ENCODE measurements at regions not wholly inside any gene's neighbourhood (a gene's known extent, or its start where the extent isn't known, plus 50 kb on each side); places are given as distances from the start of the nearest gene placed in this dataset.
A peak's percentile ranks its signal among the peaks of the same experiment; 100 is the strongest.

- Histone ChIP-seq H4K91ac (ENCODE audit: insufficient read depth, low read depth, low read length) (no peak overlapping the region), H3K27me3 (ENCODE audit: control insufficient read depth, insufficient read depth, low read length) (no peaks in the 10 kb centered on the region), H3K4ac (ENCODE audit: low read depth, low read length) (no peak overlapping the region), H4K20me1 (ENCODE audit: insufficient read depth, low read length) (peaks cover 19% of the 10 kb centered on the region), H2BK15ac (ENCODE audit: low read depth, low read length) (no peak overlapping the region), H3K4me1 (ENCODE audit: control insufficient read depth, insufficient read depth, low read length) (peaks cover 2% of the 10 kb centered on the region), H4K8ac (ENCODE audit: low read depth in 2 of 2, low read length in 2 of 2) (no peak overlapping the region), H3K9me1 (ENCODE audit: insufficient read depth, low read length) (peaks cover 7% of the 10 kb centered on the region), H3K23ac (ENCODE audit: low read depth, low read length) (no peak overlapping the region), H3K18ac (ENCODE audit: low read depth, low read length) (no peak overlapping the region), H3K9me3 (ENCODE audit: control insufficient read depth, insufficient read depth, low read length) (no peaks in the 10 kb centered on the region), H3K4me3 (ENCODE audit: insufficient read depth, low read depth, low read length) (no peak overlapping the region), H2BK5ac (ENCODE audit: low read depth, low read length, poor library complexity, severe bottlenecking) (no peak overlapping the region), H3K36me3 (ENCODE audit: control insufficient read depth, insufficient read depth, low read length) (peaks cover 10% of the 10 kb centered on the region), H3K14ac (replicated peaks; ENCODE audit: low read depth, low read length) (no peak overlapping the region), H4K5ac (ENCODE audit: low read depth, low read length) (no peak overlapping the region), H3K27ac (ENCODE audit: insufficient read depth, low read length) (no peak overlapping the region), H2BK120ac (ENCODE audit: low read depth, low read length) (no peak overlapping the region), H3K79me1 (ENCODE audit: low read depth in 1 of 2, low read length in 2 of 2) (peaks cover 10 to 28% of the 10 kb centered on the region in 2 experiments), H2BK20ac (ENCODE audit: low read depth, low read length) (no peak overlapping the region), H3K4me2 (ENCODE audit: low read depth, low read length) (no peak overlapping the region), H3K9ac (ENCODE audit: low read depth, low read length) (no peak overlapping the region), H2AK5ac (ENCODE audit: low read depth, low read length) (no peak overlapping the region), H3K56ac (ENCODE audit: extremely low read depth, insufficient read depth, low read length) (no peak overlapping the region), H2AK9ac (replicated peaks; ENCODE audit: low read depth, low read length, poor library complexity) (no peak overlapping the region), H2AFZ (replicated peaks; ENCODE audit: low read length, poor library complexity) (no peak overlapping the region)
- no peak for ATAC-seq (ENCODE audit: low read depth)
- intact Hi-C loops (cut with micrococcal nuclease): no loop called here
- TF ChIP-seq, protein P1, sequence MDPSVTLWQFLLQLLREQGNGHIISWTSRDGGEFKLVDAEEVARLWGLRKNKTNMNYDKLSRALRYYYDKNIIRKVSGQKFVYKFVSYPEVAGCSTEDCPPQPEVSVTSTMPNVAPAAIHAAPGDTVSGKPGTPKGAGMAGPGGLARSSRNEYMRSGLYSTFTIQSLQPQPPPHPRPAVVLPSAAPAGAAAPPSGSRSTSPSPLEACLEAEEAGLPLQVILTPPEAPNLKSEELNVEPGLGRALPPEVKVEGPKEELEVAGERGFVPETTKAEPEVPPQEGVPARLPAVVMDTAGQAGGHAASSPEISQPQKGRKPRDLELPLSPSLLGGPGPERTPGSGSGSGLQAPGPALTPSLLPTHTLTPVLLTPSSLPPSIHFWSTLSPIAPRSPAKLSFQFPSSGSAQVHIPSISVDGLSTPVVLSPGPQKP (IDR thresholded peaks at IDR 0.05; ENCODE audit: borderline replicate concordance, low read depth, low read length): no peak
- no peak for TF ChIP-seq RCOR1 (IDR thresholded peaks at IDR 0.05; ENCODE audit: insufficient replicate concordance, low read length)
- TF ChIP-seq RFX5 (IDR thresholded peaks at IDR 0.05; ENCODE audit: low read depth, low read length): no peak
- TF ChIP-seq BHLHE40 (IDR thresholded peaks at IDR 0.05; ENCODE audit: low read depth, low read length): no peak
- no peak for TF ChIP-seq NFE2L2 (IDR thresholded peaks at IDR 0.05; ENCODE audit: low read depth, low read length)
- no peak for TF ChIP-seq FOS (IDR thresholded peaks at IDR 0.05; ENCODE audit: low read depth, low read length)
- no peak for TF ChIP-seq CHD1 (IDR thresholded peaks at IDR 0.05; ENCODE audit: low read depth, low read length)
- WGBS, 2 experiments (ENCODE audit: extremely low coverage in 2 of 2, insufficient read length in 1 of 2): 100% methylated on average over 1 of the region's 10 CpGs; no CpG with 5 or more reads in 1 of the 2 experiments
- ChIA-PET POLR2A (ENCODE audit: unreplicated experiment) (no interaction called here), CTCF (no interaction called here)
- BruUV-seq (replicated peaks): TSS peak; percentile 47
- in situ Hi-C loops (cut with MboI; ENCODE audit: low sequenced_read_pairs): no loop called here
- no peak for DNase-seq
- dilution Hi-C loops (cut with HindIII; ENCODE audit: low sequenced_read_pairs, unreplicated experiment): no loop called here
These were observed 472.8 kb downstream of the SHQ1 start for GRCh38 chr3:72375237-72376076.

Measured in IMR-90 (cell line).